ENCODE measurements at regions not wholly inside any gene's neighbourhood (a gene's known extent, or its start where the extent isn't known, plus 50 kb on each side); places are given as distances from the start of the nearest gene placed in this dataset.

DNA sequence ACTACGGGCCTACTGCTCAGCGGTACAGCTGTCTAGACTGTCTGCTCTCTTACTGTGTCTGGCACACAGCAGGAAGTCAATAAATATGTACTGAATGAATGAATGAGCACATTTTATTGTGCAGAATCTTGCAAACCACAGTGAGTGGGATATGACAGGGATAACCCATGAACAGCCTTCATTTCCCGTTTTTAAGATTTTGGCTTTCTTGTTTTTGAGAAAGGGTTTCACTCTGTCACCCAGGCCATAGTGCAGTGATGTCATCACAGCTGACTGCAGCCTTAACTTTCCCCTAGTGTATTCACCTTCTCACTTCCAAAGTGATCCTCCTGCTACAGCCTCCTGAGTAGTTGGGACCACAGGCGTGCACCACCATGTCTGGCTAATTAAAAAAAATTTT is 203.1 kb downstream of the AEBP2 start:
- no peaks in the 10 kb centered on the region for H3K36me3 Mint-ChIP-seq (ENCODE audit: low read depth)

DNA sequence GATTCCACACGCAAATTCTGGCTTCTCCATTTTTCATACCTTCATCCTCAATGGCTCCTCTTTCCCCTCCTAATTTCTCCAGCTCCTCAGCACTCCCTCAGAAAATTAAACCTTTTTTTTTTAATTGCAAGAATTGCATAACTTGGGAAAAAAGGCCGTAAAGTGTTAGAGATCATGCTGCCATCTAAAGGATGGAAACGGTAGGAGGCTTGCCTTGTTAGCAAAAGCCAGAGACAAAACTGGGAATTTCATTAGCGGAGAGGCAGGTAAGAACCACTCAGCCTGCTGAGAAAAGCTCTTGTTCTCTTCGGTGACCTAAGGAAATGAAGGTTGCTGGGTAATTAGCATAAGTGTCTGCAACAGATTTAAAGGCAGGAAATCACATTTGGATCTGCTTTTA is 204.3 kb downstream of the AEBP2 start:
- peaks cover 9% of the 10 kb centered on the region for H3K9me3 Mint-ChIP-seq
- no peak overlapping the region for H3K27ac Mint-ChIP-seq
- no peaks in the 10 kb centered on the region for H3K27me3 Mint-ChIP-seq (ENCODE audit: low read depth)
- no peaks in the 10 kb centered on the region for H3K36me3 Mint-ChIP-seq (ENCODE audit: low read depth)
- H3K4me3 Mint-ChIP-seq = no peak overlapping the region
- H3K4me1 Mint-ChIP-seq (ENCODE audit: low read depth) = peaks cover 4% of the 10 kb centered on the region

More for the DNA sequence above, 203.1 kb downstream of the AEBP2 start:
- Mint-ChIP-seq H3K4me1 (ENCODE audit: low read depth) (no peaks in the 10 kb centered on the region), H3K27me3 (ENCODE audit: low read depth) (no peaks in the 10 kb centered on the region), H3K27ac (no peak overlapping the region), H3K4me3 (no peak overlapping the region), H3K9me3 (peaks cover 4% of the 10 kb centered on the region)

DNA sequence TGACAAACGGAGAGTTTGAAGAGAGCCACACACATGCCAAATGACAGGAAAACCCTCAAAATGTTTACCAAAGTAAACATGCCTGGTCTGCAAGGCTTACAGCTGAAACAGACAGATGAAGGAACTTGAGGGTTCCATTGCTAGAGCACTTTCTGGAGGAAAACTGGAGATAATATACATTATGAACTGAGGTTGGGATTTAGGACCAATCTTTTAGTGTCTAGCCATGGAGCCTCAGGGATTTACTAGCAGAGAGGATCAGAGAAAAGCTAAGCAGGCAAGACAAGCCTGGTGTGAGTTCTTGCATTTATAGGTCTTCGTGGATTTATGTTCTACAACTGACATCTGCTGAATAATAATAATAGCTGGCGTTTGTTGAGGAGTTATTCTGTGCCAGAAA is 205.3 kb downstream of the AEBP2 start:
- peaks cover 4% of the 10 kb centered on the region for H3K4me1 Mint-ChIP-seq (ENCODE audit: low read depth)
- peaks cover 9% of the 10 kb centered on the region for H3K9me3 Mint-ChIP-seq
- H3K27me3 Mint-ChIP-seq (ENCODE audit: low read depth) = no peaks in the 10 kb centered on the region
- H3K36me3 Mint-ChIP-seq (ENCODE audit: low read depth) = no peaks in the 10 kb centered on the region
- no peak overlapping the region for H3K27ac Mint-ChIP-seq
- no peak overlapping the region for H3K4me3 Mint-ChIP-seq

DNA sequence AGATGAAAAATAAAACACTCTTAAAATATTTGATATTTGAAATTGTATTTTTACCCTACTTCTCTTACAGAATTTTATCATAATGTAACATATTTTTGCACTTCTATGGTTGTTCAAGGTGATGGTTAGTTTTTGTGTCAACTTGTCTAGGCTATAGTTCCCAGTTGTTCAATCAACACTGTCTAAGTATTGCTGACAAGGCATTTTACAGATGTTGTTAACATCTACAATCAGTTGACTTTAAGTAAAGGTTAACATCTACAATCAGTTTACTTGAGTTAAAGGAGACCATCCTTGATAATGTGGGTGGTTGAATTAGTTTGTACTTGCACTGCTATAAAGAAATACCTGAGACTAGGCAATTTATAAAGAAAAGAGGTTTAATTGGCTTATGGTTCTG is 206.5 kb downstream of the AEBP2 start:
- Mint-ChIP-seq H3K36me3 (ENCODE audit: low read depth) (no peaks in the 10 kb centered on the region), H3K9me3 (peaks cover 9% of the 10 kb centered on the region), H3K4me1 (ENCODE audit: low read depth) (peaks cover 4% of the 10 kb centered on the region), H3K27ac (no peak overlapping the region), H3K27me3 (ENCODE audit: low read depth) (no peaks in the 10 kb centered on the region), H3K4me3 (no peak overlapping the region)

DNA sequence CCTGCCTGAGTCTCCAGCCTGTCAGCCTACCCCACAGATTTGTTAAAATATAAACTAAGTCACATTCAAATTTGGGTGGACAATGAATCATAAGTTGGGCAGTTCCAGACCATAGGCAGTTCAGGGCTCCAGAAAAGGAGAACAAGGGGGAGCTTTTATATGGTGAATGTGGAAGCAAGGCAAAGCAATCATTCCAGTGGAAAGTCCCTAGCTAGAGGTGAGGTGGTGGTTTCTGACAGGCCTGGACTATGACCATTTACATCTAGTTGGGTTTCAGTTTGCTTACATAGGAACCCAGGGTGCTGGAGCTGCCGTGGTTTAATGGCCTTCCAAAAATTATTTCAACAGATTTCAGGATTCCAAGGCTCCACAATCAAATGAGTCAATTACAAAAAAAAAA is 207.3 kb downstream of the AEBP2 start:
- H3K27ac Mint-ChIP-seq = no peak overlapping the region
- no peak overlapping the region for H3K4me3 Mint-ChIP-seq
- H3K36me3 Mint-ChIP-seq (ENCODE audit: low read depth) = no peaks in the 10 kb centered on the region
- H3K27me3 Mint-ChIP-seq (ENCODE audit: low read depth) = no peaks in the 10 kb centered on the region
- H3K9me3 Mint-ChIP-seq = peaks cover 9% of the 10 kb centered on the region
- H3K4me1 Mint-ChIP-seq (ENCODE audit: low read depth) = peaks cover 4% of the 10 kb centered on the region

DNA sequence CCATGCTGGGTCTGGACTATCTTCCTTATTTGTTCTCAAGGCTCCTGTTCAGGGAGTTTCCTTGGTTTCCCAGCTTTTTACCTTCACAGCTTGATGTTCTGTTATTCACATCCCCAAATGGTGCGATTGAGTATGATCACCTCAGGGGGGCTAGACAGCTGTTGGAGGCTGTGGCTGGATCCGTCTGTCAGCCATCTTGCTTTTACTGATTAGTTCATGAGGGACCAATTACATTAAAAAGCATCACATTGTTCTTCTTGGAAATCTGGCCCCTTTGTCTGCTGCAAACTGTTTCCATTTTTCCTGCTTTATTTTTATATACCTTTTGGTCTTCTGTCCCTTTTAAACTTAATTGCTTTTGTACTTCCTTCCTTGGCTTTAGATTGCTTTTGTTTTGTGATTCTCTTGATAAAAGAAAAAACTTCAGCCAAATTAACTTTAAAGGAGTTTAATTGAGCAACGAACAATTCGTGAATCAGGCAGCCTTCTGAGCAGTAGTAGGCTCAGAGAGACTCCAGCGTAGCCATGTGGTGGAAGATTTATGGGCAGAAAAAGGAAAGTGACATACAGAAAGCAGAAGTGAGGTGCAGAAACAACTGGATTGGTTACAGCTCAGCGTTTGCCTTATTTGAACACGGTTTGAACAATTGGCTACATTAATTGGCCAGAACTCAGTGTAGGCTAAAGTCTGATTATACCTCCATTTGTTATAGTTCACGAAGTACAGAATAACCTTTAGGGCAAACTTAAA is 208.7 kb downstream of the AEBP2 start:
- Mint-ChIP-seq H3K4me1 (ENCODE audit: low read depth) (peaks cover 4% of the 10 kb centered on the region), H3K4me3 (no peak overlapping the region), H3K27me3 (ENCODE audit: low read depth) (no peaks in the 10 kb centered on the region)

DNA sequence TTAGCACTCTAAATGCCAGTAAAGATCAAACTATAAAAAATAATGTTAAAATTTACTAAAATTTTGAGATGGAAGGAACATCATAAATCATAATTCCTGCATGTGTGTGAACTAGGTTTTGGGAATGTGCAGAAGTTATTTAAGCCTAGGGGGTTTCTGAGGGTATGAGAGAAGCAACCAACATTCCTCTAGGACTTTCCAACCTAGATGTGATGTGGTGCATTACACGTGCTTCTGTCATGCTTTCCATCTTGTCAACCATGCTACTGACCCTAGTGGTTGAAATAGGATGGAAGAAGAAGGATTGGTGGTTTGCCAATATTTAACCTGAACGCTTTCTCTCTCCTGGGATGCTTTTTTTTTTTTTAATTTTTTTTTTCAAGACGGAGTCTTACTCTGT is 209.3 kb downstream of the AEBP2 start:
- H3K27me3 Mint-ChIP-seq (ENCODE audit: low read depth) = no peaks in the 10 kb centered on the region
- no peaks in the 10 kb centered on the region for H3K36me3 Mint-ChIP-seq (ENCODE audit: low read depth)
- no peak overlapping the region for H3K27ac Mint-ChIP-seq
- peaks cover 9% of the 10 kb centered on the region for H3K9me3 Mint-ChIP-seq
- peaks cover 4% of the 10 kb centered on the region for H3K4me1 Mint-ChIP-seq (ENCODE audit: low read depth)
- H3K4me3 Mint-ChIP-seq = no peak overlapping the region

More for the DNA sequence above, 208.7 kb downstream of the AEBP2 start:
- Mint-ChIP-seq H3K27ac (no peak overlapping the region), H3K36me3 (ENCODE audit: low read depth) (no peaks in the 10 kb centered on the region), H3K9me3 (peaks cover 9% of the 10 kb centered on the region)

DNA sequence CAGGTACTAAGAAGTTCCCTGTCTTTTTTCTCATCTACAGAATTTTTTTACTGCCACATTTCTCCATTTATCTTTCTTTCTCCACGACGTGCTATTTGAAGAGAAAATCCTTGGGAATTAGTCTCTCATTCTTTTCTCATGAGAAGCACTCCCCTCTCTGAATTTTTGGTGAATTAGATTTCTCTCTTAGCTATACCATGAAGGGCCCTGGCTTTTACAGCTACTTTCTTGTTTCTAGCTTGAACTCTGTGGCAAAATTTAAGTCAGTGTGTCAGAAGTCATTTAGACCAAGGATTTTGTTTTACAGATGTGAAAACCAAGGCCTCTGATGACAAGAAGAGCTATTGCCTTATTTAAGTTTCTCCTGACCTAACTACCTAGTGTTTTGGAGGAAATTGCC is 213.1 kb downstream of the AEBP2 start:
- no peaks in the 10 kb centered on the region for H3K27me3 Mint-ChIP-seq (ENCODE audit: low read depth)
- H3K9me3 Mint-ChIP-seq = peaks cover 5% of the 10 kb centered on the region
- H3K4me1 Mint-ChIP-seq (ENCODE audit: low read depth) = peaks cover 4% of the 10 kb centered on the region
- H3K4me3 Mint-ChIP-seq = no peak overlapping the region
- H3K36me3 Mint-ChIP-seq (ENCODE audit: low read depth) = no peaks in the 10 kb centered on the region
- no peak overlapping the region for H3K27ac Mint-ChIP-seq

DNA sequence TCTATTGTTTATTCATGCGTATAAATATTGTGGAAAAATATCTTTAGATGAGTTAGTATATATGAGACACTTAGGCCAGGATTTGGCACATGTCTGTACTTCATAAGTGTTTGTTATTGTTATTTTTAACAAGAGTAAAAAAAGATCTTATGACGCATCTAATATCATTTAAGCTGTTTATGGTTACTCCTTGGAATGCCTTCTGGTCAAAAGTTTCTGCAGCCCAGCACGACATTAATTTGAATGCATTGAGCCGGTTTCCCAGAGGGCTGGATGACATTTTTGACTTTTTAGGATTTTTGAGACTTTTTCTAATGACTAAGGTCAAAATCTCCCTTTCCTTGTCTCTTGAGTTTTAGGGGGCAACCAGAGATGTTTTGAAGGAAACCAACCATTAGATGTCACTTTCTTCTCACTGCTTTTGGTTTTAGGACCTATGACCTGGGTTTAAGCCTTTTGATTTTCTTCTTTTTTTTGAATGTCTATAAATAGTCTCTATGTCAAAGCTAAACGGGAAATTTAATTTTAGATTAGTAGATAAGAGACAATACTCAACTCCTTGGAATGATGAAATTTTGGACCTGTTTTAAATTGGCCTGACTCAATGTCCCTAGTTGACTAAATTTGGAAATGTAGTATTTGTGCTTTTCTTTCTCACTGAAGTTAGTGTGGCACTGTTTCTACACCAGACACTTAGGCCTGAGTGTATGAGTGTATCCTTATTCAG is 215.5 kb downstream of the AEBP2 start:
- Mint-ChIP-seq H3K4me3 (no peak overlapping the region), H3K4me1 (ENCODE audit: low read depth) (no peaks in the 10 kb centered on the region), H3K27me3 (ENCODE audit: low read depth) (no peaks in the 10 kb centered on the region), H3K27ac (no peak overlapping the region), H3K36me3 (ENCODE audit: low read depth) (no peaks in the 10 kb centered on the region), H3K9me3 (no peaks in the 10 kb centered on the region)

DNA sequence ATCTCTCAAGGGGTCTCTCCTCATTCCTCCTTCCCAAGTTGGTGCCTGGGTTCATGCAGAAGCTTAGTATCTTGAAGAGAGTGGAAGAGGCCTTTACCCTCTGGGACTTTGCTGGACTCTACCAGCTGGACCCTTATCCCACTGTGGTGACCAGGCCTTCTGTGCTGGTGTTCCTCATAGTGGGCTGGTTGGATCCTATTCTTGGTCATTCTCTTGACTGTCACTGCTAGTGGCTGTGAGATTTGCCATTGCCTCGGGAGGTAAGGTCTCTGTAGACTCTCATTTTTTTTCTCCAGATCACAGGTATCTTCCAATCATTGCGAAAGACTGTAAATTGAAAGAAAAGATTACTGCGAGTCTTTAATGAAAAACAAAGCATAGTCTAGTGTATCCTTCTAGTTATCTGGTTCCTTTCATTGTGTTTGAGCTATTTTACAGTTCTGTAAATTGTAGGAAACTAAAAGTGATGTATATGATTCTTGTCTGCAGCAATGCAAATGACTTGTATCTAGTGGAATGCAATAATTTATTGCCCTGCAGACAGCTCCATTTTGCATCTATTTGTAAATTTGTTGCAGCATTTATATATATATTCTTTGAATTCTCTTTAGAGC is 217.9 kb downstream of the AEBP2 start:
- H3K4me3 Mint-ChIP-seq = no peak overlapping the region
- no peaks in the 10 kb centered on the region for H3K9me3 Mint-ChIP-seq
- H3K27me3 Mint-ChIP-seq (ENCODE audit: low read depth) = no peaks in the 10 kb centered on the region
- H3K27ac Mint-ChIP-seq = no peak overlapping the region
- no peaks in the 10 kb centered on the region for H3K36me3 Mint-ChIP-seq (ENCODE audit: low read depth)
- peaks cover 4% of the 10 kb centered on the region for H3K4me1 Mint-ChIP-seq (ENCODE audit: low read depth)

DNA sequence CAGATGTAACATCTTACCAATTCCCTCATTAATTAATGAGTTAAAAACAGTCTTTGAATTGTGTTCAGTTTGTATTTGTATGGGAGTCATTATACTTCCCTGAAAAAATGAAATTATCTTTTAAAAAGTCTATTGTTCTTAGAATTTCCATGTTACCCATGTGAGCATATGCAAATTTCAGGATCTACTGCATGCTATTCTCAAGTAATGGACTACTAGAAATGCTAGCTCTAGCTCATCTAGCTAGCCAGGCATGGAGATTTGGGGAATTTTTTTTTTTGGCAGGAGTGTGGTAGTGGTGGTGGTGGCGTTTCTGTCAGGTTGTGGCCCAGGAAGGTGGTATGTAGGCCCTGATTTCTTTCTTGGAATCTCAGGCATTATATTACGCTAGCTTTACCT is 218.4 kb downstream of the AEBP2 start:
- H3K27ac Mint-ChIP-seq = no peak overlapping the region
- H3K9me3 Mint-ChIP-seq = no peaks in the 10 kb centered on the region
- H3K36me3 Mint-ChIP-seq (ENCODE audit: low read depth) = no peaks in the 10 kb centered on the region

DNA sequence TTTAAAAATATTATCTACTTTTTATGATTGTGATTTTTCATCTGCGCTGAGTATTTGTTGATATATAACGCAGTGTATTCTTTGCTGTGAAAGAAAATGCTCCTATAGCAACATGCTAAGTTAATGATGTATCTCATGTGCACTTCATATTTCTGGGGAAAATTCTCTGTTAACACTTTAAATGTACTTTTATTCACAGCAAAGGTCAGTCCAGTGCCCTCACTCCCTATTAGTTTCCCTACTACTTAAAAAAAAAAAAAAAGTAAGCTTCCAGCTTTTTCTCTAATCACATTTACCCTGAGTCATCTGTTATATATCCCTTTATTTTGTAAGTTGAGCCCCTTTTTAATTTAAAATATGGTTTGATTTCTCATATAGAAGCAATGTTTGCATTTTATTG is 219.8 kb downstream of the AEBP2 start:
- H3K9me3 Mint-ChIP-seq = no peaks in the 10 kb centered on the region
- no peak overlapping the region for H3K27ac Mint-ChIP-seq
- no peaks in the 10 kb centered on the region for H3K27me3 Mint-ChIP-seq (ENCODE audit: low read depth)
- no peaks in the 10 kb centered on the region for H3K36me3 Mint-ChIP-seq (ENCODE audit: low read depth)
- peaks cover 4% of the 10 kb centered on the region for H3K4me1 Mint-ChIP-seq (ENCODE audit: low read depth)
- no peak overlapping the region for H3K4me3 Mint-ChIP-seq

More for the DNA sequence above, 218.4 kb downstream of the AEBP2 start:
- H3K4me3 Mint-ChIP-seq = no peak overlapping the region
- no peaks in the 10 kb centered on the region for H3K27me3 Mint-ChIP-seq (ENCODE audit: low read depth)
- H3K4me1 Mint-ChIP-seq (ENCODE audit: low read depth) = peaks cover 4% of the 10 kb centered on the region

DNA sequence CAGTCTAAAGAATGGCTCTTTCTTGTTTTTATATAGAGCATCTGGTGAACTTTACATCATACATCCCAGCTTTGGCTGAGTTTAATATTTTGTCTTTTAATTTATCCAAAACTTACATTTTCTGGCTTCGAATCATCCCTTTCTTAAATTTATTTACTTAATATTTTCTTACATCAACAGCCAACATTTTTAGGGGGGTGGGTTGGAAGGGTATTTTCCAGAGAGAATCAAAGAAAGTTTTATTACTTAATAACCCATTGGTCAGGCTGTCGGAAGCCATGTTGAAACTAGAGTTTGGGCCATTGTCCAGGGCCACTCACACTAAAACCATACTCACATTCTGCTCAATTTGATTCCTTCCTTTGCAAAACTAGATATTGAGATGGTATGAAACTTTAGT is 220.2 kb downstream of the AEBP2 start:
- Mint-ChIP-seq H3K9me3 (no peaks in the 10 kb centered on the region), H3K4me1 (ENCODE audit: low read depth) (peaks cover 4% of the 10 kb centered on the region), H3K36me3 (ENCODE audit: low read depth) (no peaks in the 10 kb centered on the region), H3K4me3 (no peak overlapping the region), H3K27ac (no peak overlapping the region), H3K27me3 (ENCODE audit: low read depth) (no peaks in the 10 kb centered on the region)

DNA sequence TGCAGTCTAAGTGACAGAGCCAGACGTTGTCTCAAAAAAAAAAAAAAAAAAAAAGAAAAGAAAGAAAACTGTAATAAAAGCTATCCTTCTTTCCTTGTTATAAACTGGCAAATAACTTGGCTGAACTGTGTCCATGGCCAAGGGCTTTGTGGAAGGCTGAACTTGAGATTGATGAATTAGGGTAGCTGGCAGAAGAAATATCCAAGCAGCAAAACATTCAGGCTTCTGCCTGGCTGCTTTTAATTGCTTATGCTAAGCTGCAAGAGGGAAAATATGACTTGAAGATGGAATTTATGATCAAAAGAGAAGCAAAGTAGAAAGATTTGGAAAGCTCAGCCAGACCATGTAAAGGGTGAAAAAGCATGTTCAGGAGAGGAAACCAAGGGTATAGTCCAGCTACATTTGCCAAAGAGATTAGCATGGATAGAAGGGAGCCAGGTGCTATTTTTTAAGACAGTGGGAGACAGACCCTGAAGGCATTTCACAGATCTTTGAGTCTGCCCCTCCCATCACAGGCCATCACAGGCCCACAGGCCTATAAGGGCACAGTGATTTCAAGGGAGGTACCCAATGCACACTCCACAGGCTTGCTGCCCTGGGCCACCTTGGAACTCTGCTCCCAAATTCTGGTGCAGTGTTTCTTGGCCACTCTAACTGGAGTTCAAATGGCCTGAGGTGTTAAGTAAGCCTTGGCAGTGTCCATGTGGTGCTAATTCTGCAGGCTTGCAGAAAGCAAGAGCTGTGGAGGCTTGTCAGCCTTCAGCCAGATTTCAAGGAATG is 226.0 kb downstream of the AEBP2 start:
- peaks cover 15% of the 10 kb centered on the region for H3K27me3 Mint-ChIP-seq (ENCODE audit: low read depth)
- no peaks in the 10 kb centered on the region for H3K36me3 Mint-ChIP-seq (ENCODE audit: low read depth)
- no peak overlapping the region for H3K27ac Mint-ChIP-seq
- peaks cover 4% of the 10 kb centered on the region for H3K4me1 Mint-ChIP-seq (ENCODE audit: low read depth)
- no peak overlapping the region for H3K4me3 Mint-ChIP-seq
- no peaks in the 10 kb centered on the region for H3K9me3 Mint-ChIP-seq
